Skeletal muscle cell (primary cell): ENCODE measurements at regions not wholly inside any gene's neighbourhood (a gene's known extent, or its start where the extent isn't known, plus 50 kb on each side); places are given as distances from the start of the nearest gene placed in this dataset.

Experiments
- DNase-seq: peaks from one replicate; pipeline ENCODE4 v3.0.0-alpha.2; 2010; ENCODE audit warnings: low read depth
- H3K4me3 ChIP-seq: 2 replicates; pipeline ENCODE4 v1.5.1; 2011; ENCODE audit warnings: low read depth, mild to moderate bottlenecking, control low read depth, low read length, moderate library complexity

DNA sequence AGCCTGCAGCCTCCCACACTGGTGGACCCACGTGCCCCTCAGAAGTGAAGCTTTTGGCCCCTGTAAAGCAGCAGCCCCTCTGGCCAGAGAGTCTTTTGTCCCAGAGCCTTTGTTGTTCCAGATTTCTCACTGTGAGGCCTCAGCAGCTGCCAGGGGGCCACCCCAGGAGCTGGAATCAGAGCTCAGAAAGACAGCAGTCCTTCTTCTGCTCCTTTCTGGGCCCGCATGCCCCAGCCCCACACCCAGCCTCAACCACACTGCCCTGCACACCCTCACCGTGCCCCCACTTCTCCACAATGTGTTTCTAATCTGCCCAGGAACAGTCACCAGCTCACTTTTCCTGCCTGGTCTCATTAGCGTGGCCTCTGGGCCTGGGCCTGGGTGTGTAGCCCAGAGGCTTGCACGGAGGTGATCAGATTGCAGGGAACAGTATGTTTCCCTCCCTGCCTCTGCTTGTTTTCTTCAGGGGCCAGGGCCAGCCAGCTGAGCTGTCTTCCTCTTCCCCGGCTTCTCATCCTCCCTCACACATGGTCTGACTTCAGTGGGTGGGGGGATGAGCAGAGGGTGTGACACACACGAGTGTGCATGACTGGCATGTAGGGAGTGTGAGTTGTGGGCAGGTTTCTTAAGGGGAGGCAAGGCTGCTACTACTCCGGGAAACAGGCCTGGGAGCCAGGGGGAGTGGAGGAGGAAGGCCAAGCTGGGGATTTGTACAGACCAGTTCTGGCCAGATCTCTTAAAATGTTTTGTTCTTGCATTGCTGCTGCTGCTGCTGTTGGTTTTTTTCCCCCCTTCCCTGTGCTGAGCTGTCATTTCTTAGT, 82.5 kb upstream of the ZNF648 start:
- no peak overlapping the region for H3K4me3 ChIP-seq
- peak; percentile 99 for DNase-seq

DNA sequence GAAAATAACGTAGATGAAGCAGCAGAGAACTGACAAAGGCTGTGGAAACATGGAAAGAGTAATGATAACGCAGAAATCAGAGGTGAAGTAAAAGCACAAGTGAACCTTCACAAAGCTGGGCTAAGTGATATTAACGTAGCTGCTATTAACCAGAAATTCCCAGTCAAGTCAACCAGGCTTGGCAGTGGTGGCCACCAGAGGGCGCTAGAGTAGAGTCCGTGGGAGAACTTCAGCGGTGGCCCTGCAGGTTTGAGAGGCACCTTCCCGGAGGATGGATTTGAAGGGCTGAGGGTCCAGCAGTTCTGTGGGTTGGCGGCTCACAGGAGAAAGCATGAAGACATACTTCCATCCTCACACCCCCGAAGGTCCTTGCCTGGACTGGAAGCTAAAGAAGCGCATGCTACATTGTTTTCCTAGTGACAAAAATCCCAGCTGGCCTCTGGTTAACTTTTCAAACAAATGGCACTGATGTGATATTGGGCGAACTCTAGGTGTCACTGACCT, 81.7 kb upstream of the ZNF648 start:
- peak; percentile 48 for DNase-seq

DNA sequence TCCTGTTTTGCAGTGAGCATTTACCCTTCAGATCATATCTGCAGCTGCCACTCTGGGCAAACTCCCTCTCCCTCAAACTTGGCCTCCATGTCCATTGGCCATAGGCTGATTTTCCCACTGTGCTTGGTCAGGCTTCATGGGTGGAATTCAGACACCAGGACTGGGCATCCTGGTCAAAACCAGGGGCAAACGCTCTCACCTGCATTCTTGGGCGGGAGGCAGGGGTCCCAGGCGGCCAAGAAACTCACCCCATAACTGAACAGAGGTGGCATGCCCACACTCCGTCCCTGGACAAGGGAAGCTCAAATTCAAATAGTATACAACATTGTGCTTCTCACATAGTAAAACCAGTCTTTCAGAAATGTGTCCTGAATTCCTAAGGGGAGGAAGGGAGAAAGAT, 81.1 kb upstream of the ZNF648 start:
- no peak overlapping the region for H3K4me3 ChIP-seq
- DNase-seq: no peak

More for the DNA sequence above, 81.7 kb upstream of the ZNF648 start:
- no peak overlapping the region for H3K4me3 ChIP-seq

- no peak overlapping the region for H3K4me3 ChIP-seq
- no peak for DNase-seq
These were observed 79.5 kb upstream of the ZNF648 start for GRCh38 chr1:182141040-182141439.

DNA sequence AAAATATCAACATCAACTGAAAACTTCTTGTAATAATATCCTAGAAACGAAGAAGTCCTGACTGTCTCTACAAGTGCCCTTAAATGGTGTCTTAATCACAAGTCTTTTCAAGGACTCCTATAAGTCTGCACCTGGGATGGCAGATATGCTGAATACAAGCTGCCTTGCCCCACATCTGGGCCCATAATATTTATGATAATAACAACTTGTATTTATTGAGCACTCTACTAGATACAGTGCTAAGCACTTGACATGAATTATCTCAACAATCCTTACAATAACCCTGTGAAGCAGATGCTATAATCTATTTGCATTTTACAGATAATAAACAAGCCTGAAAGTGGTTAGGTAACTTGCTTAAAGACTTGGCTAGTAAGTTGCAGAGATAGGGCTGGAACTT, 78.0 kb upstream of the ZNF648 start:
- no peak for DNase-seq
- no peak overlapping the region for H3K4me3 ChIP-seq

DNA sequence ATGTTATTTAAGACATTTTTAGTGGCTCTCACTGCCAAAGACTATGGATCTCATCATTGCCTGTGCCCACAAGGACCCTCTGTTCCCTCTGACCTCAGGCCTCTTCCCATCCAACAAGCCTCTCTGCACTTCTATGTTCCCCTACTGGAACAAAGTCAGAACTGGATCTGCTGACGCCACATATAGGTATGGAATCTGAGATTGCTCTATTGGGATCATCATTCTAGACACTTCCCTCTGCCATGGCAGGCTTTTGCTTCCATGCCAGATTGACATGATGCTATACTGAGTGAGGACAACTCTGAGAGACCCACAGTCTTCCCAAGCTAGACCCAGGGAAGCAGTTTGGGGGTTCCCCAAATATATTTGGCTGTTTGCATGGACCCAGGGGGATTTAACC, 76.0 kb upstream of the ZNF648 start:
- no peak for DNase-seq
- no peak overlapping the region for H3K4me3 ChIP-seq

DNA sequence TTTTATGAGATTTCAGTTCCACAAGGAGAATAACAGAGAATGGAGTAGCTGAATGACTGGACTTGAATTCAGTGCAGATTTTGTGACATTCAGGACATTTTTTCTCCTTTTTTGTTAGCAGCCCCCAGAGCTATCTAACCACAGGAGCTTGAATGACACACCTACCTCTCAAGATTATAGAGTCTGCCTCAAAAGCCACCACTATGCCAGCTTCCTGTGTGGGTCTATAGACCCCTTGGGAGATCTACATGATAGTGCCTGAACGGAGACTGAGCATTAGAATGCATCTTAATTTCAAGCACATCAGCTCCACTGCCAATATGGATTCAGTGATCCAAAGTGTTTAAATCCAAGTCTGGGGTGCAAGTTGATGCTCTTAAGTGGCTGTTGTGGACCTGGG, 74.4 kb upstream of the ZNF648 start:
- no peak overlapping the region for H3K4me3 ChIP-seq
- no peak for DNase-seq

GRCh38 chr1:182134257-182134656, 72.7 kb upstream of the ZNF648 start:
- no peak for DNase-seq
- no peak overlapping the region for H3K4me3 ChIP-seq

DNA sequence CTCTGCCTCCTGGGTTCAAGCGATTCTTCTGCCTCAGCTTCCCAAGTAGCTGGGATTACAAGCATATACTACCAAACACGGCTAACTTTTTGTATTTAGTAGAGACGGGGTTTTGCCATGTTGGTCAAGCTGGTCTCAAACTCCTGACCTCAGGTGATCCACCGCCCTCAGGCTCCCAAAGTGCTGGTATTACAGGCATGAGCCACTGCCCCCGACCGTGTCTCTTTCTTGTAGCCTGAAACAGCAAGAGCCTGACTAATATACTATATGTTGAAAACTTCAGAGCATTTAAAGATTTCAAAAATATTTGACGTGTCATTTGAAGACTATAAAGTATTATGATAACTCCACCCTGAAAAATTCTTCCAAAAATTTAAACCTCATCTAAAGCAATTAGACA, 71.7 kb upstream of the ZNF648 start:
- H3K4me3 ChIP-seq: no peak overlapping the region
- no peak for DNase-seq

DNA sequence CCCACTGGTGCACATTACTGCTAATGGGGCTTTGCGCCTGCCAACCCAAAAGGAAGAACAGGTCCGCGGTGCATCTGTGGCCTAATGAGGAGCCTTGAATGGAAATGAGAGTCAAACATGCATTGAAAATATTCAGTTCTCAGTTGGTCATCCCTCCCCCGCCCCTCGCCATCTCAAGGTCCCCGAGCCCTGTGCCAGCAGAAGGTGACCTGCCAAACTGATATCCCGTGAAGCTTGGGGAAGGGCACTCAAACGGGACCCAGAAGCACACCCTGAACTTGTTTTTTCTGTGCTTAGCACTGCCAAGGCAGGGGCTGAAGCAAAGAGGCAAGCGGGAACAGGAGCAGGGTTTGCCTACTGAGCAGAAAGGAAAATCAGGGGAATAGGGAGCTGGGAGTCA, 67.9 kb upstream of the ZNF648 start:
- no peak overlapping the region for H3K4me3 ChIP-seq
- DNase-seq: no peak

DNA sequence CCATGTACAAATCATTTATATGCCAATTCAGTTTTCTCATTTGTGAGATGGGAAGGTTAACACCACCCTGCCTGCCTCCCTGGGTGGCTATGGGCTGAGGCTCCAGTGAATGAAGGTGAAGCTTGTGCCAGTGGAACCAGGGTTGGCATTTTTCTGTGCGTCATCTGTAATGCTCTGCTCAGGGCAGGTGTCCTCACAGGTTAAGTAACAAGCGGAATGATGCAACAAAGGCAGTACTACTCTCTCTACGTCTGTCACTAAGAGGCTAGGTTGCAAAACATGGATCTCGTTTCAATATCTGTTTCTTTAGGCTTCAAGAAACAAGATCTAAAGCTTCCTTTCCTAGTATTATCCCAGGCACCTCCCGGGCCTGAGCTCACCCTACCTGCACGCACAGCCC, 67.0 kb upstream of the ZNF648 start:
- DNase-seq: no peak
- no peak overlapping the region for H3K4me3 ChIP-seq

DNA sequence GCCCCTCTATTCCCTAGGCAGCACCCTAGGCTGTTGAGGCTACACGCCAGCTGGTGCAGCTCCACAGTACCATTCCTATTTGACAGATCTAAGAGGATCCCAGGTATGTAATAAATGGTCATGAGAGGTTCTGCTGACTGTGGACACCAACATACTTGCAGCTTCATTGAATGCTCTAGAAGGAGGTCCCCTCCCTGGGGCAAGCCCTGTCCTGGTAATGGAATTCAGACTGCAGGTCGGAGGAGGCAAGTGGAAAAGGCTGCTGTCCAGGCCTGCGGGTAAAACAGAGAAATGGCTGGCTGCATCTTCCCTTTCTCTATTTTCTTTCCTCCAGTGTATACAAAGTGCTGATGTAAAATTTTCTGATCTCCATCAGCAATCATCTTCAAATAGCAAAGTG, 66.1 kb upstream of the ZNF648 start:
- H3K4me3 ChIP-seq: no peak overlapping the region
- DNase-seq: no peak

GRCh38 chr1:182126272-182126800, 64.8 kb upstream of the ZNF648 start:
- DNase-seq: no peak
- H3K4me3 ChIP-seq: no peak overlapping the region

DNA sequence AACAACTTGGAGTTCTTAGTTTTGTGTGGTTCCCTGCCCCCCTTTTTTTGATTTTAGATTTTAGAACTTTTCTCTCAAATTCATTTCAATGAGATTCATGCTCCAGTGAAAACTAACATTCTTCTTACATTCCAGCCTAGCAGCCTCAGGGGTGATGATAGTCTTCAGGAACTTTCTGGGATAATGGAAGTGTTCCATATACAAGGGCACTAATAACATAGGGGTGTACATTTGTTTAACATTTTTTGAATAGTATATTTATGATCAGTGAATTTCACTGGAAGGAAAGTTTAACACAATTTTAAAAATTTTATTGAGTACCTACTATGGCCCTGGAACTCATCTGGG, 61.4 kb upstream of the ZNF648 start:
- H3K4me3 ChIP-seq: no peak overlapping the region
- no peak for DNase-seq

GRCh38 chr1:182122256-182122912, 60.9 kb upstream of the ZNF648 start:
- H3K4me3 ChIP-seq: no peak overlapping the region
- no peak for DNase-seq

DNA sequence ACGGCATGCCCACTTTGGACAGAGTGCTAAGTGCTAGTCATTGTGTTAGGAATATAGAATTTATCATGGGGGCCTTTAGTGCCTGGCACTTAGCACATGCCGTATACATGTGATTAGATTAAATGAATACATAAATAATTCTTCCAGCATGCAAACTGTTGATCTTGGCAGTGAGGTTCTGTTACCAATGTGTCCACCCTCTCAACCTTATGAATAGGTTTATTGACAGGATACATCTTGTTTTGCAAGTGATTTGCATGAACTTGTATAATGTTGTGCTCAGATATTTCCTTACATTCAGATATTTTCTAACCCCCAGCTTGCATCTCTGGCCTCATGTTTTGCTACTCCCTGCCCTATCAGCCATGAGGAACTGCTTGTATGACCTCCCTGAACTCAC, 60.3 kb upstream of the ZNF648 start:
- no peak overlapping the region for H3K4me3 ChIP-seq
- no peak for DNase-seq

GRCh38 chr1:182120411-182121258, 59.1 kb upstream of the ZNF648 start:
- no peak for DNase-seq

DNA sequence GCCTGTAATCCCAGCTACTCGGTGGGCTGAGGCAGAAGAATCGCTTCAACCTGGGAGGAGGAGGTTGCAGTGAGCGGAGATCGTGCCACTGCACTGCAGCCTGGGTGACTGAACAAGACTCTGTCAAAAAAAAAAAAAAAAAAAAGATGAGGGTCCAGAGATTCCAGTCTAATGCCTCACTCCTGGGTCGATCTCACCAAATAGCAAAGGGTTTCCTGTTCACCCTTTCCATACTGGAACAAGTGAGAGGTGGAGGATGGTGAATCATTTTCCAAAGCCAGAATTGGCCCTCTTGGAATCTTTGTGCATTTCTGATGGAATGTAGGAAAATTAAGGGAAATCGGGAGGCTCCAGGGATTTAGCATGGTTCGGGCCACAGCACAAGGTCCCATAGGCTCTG, 58.1 kb upstream of the ZNF648 start:
- DNase-seq: no peak
- H3K4me3 ChIP-seq: no peak overlapping the region

More at GRCh38 chr1:182120411-182121258, 59.1 kb upstream of the ZNF648 start:
- no peak overlapping the region for H3K4me3 ChIP-seq

- no peak for DNase-seq
- H3K4me3 ChIP-seq: no peak overlapping the region
These were observed 57.3 kb upstream of the ZNF648 start for GRCh38 chr1:182118851-182119250.

GRCh38 chr1:182114627-182115023, 53.1 kb upstream of the ZNF648 start:
- H3K4me3 ChIP-seq: no peak overlapping the region
- DNase-seq: no peak
